ENCODE measurements at regions not wholly inside any gene's neighbourhood (a gene's known extent, or its start where the extent isn't known, plus 50 kb on each side); places are given as distances from the start of the nearest gene placed in this dataset.
A peak's percentile ranks its signal among the peaks of the same experiment; 100 is the strongest.

- TF ChIP-seq ATF6 (CRISPR knock-in tag; IDR thresholded peaks at IDR 0.05) (0 out of 2 replicates have a peak, but pooled peaks have one; percentile 33), CREB1 (IDR thresholded peaks at IDR 0.05) (peak; percentile 49; the same call in 1 of the 2 replicates), CREB1 (CRISPR knock-in tag; IDR thresholded peaks at IDR 0.05) (no peak), L3MBTL2 (IDR thresholded peaks at IDR 0.05) (peak; percentile 65), ILK (tag; IDR thresholded peaks at IDR 0.05; ENCODE audit: borderline replicate concordance, low read depth) (no peak), NFRKB (IDR thresholded peaks at IDR 0.05; ENCODE audit: low read depth) (peak; percentile 57), KAT8 (IDR thresholded peaks at IDR 0.05; ENCODE audit: low read depth) (no peak), MAZ (CRISPR knock-in tag; conservative IDR thresholded peaks at IDR 0.05 in 1 of 2, IDR thresholded peaks at IDR 0.05 in 1 of 2) (peak in 1 of 2 experiments; percentile 32; a peak in 3 of 4 replicates), ARID3A (IDR thresholded peaks at IDR 0.05; ENCODE audit: borderline replicate concordance, low read depth, low read length) (peak; percentile 45; the same call in 1 of the 2 replicates), DPF2 (IDR thresholded peaks at IDR 0.05) (peak; percentile 94), CEBPG (CRISPR knock-in tag; IDR thresholded peaks at IDR 0.05) (no peak), CEBPG (tag; conservative IDR thresholded peaks at IDR 0.05 in 1 of 2, IDR thresholded peaks at IDR 0.05 in 1 of 2) (peak; percentile 65 to 81), OTX1 (CRISPR knock-in tag; IDR thresholded peaks at IDR 0.05) (0 out of 2 replicates have a peak, but pooled peaks have one; percentile 54), MECOM (CRISPR knock-in tag; IDR thresholded peaks at IDR 0.05) (no peak), PREB (CRISPR knock-in tag; IDR thresholded peaks at IDR 0.05) (no peak), SMARCC2 (IDR thresholded peaks at IDR 0.05; ENCODE audit: low read depth) (0 out of 2 replicates have a peak, but pooled peaks have one; percentile 53), TEAD4 (IDR thresholded peaks at IDR 0.05; ENCODE audit: low read length) (peak; percentile 85), TEAD4 (CRISPR knock-in tag; IDR thresholded peaks at IDR 0.05; ENCODE audit: borderline replicate concordance) (no peak), MTA1 (IDR thresholded peaks at IDR 0.05; ENCODE audit: borderline replicate concordance) (peak; percentile 80), KAT7 (CRISPR knock-in tag; IDR thresholded peaks at IDR 0.05; ENCODE audit: borderline replicate concordance) (0 out of 2 replicates have a peak, but pooled peaks have one; percentile 33), MTA2 (IDR thresholded peaks at IDR 0.05; ENCODE audit: low read depth) (peak; percentile 77), ZNF57 (CRISPR knock-in tag; IDR thresholded peaks at IDR 0.05) (0 out of 2 replicates have a peak, but pooled peaks have one; percentile 17), FOSL1 (tag; conservative IDR thresholded peaks at IDR 0.05) (peak; percentile 61), ZNF655 (CRISPR knock-in tag; IDR thresholded peaks at IDR 0.05) (no peak)
Measured at GRCh38 chr1:191888996-191889622, 269.2 kb upstream of the RGS18 start (continued).
